Activated CD8-positive, alpha-beta T cell treated with anti-CD3 and anti-CD28 coated beads for 36 hours (primary cell): ENCODE measurements at regions not wholly inside any gene's neighbourhood (a gene's known extent, or its start where the extent isn't known, plus 50 kb on each side); places are given as distances from the start of the nearest gene placed in this dataset.
"Not testable (repeated sequence)": the region's sequence is repeated elsewhere in the genome, so short reads cannot be mapped to it uniquely, and the experiment has no call there.

Source experiments
- ATAC-seq: fragments of 200-7000 bp; cut with Tn5 transposase; one replicate; pipeline ENCODE4 v1.10.0; 2021; ENCODE audit warnings: mild to moderate bottlenecking, moderate library complexity
- CTCF ChIA-PET: fragments of 350-600 bp; sonication (Branson Sonifier 250); formaldehyde crosslinking; loops from one replicate; lab custom pipeline; 2021; ENCODE audit warnings: antibody characterized with exemption; lab: Charles Lee
- POLR2A ChIA-PET: fragments of 350-600 bp; sonication (Branson Sonifier 250); formaldehyde crosslinking; loops from one replicate; lab custom pipeline; 2021; ENCODE audit warnings: antibody characterized with exemption; lab: Charles Lee
- DNase-seq: peaks from one replicate; pipeline ENCODE4 v3.0.0-alpha.2; 2020
- H3K27ac Mint-ChIP-seq: one replicate; pipeline ENCODE4 v1.8.0; 2021; ENCODE audit warnings: mild to moderate bottlenecking, mixed read lengths
- H3K27me3 Mint-ChIP-seq: one replicate; pipeline ENCODE4 v1.8.0; 2021; ENCODE audit warnings: mixed read lengths
- H3K36me3 Mint-ChIP-seq: one replicate; pipeline ENCODE4 v1.8.0; 2021; ENCODE audit warnings: low read depth, mixed read lengths
- H3K4me1 Mint-ChIP-seq: one replicate; pipeline ENCODE4 v1.8.0; 2021; ENCODE audit warnings: low read depth, mixed read lengths
- H3K4me3 Mint-ChIP-seq: one replicate; pipeline ENCODE4 v1.8.0; 2021; ENCODE audit warnings: mild to moderate bottlenecking, moderate library complexity, mixed read lengths
- H3K9me3 Mint-ChIP-seq: one replicate; pipeline ENCODE4 v1.8.0; 2021; ENCODE audit warnings: mixed read lengths
- CTCF ChIP-seq: fragments of 200-600 bp; IDR thresholded peaks from one replicate; pipeline ENCODE4 v1.8.0; 2022; ENCODE audit warnings: antibody characterized with exemption, mild to moderate bottlenecking
- intact Hi-C: fragments of 100-400 bp; cut with micrococcal nuclease; formaldehyde crosslinking; loops from one replicate; pipeline ENCODE4 v1.10.0; 2022

GRCh38 chr3:191648787-191649186, 187.8 kb downstream of the PYDC2 start:
- DNase-seq, result no peak
- Mint-ChIP-seq H3K4me3 (no peak overlapping the region), H3K4me1 (no peaks in the 10 kb centered on the region), H3K27me3 (no peaks in the 10 kb centered on the region), H3K9me3 (peaks cover 35% of the 10 kb centered on the region), H3K27ac (no peak overlapping the region), H3K36me3 (no peaks in the 10 kb centered on the region)
- no peak for ATAC-seq
- TF ChIP-seq CTCF, result no peak
- POLR2A ChIA-PET, result no interaction called here
- CTCF ChIA-PET, result no interaction called here
- intact Hi-C loops, result no loop called here

GRCh38 chr3:191649626-191650025, 188.7 kb downstream of the PYDC2 start:
- intact Hi-C loops, result no loop called here
- no peak overlapping the region for H3K4me3 Mint-ChIP-seq
- no peaks in the 10 kb centered on the region for H3K36me3 Mint-ChIP-seq
- H3K27ac Mint-ChIP-seq, result no peak overlapping the region
- no peaks in the 10 kb centered on the region for H3K4me1 Mint-ChIP-seq
- no peak for DNase-seq
- ChIA-PET CTCF (no interaction called here), POLR2A (no interaction called here)
- H3K9me3 Mint-ChIP-seq, result peaks cover 31% of the 10 kb centered on the region
- TF ChIP-seq CTCF, result no peak
- H3K27me3 Mint-ChIP-seq, result no peaks in the 10 kb centered on the region
- no peak for ATAC-seq

GRCh38 chr3:191658781-191659419, 197.9 kb downstream of the PYDC2 start:
- H3K27ac Mint-ChIP-seq, ATAC-seq, CTCF ChIA-PET, intact Hi-C loops, H3K4me1 Mint-ChIP-seq, H3K4me3 Mint-ChIP-seq, DNase-seq, H3K27me3 Mint-ChIP-seq, H3K36me3 Mint-ChIP-seq, H3K9me3 Mint-ChIP-seq, POLR2A ChIA-PET: not testable (repeated sequence)

GRCh38 chr3:191662150-191662549, 201.2 kb downstream of the PYDC2 start:
- CTCF ChIA-PET, H3K27me3 Mint-ChIP-seq, H3K9me3 Mint-ChIP-seq, DNase-seq, POLR2A ChIA-PET, H3K27ac Mint-ChIP-seq, H3K36me3 Mint-ChIP-seq, H3K4me1 Mint-ChIP-seq, ATAC-seq, intact Hi-C loops, H3K4me3 Mint-ChIP-seq: not testable (repeated sequence)

GRCh38 chr3:191680989-191681597, 220.1 kb downstream of the PYDC2 start:
- Mint-ChIP-seq H3K4me1 (no peaks in the 10 kb centered on the region), H3K36me3 (no peaks in the 10 kb centered on the region), H3K9me3 (no peaks in the 10 kb centered on the region), H3K27me3 (no peaks in the 10 kb centered on the region), H3K4me3 (no peak overlapping the region), H3K27ac (no peak overlapping the region)
- ATAC-seq (no peak), DNase-seq (no peak)
- TF ChIP-seq CTCF, result no peak
- intact Hi-C loops, result no loop called here
- ChIA-PET CTCF (no interaction called here), POLR2A (no interaction called here)

- POLR2A ChIA-PET, result no interaction called here
- Mint-ChIP-seq H3K27me3 (no peaks in the 10 kb centered on the region), H3K36me3 (no peaks in the 10 kb centered on the region), H3K4me3 (no peak overlapping the region), H3K9me3 (peaks cover 1% of the 10 kb centered on the region), H3K27ac (no peak overlapping the region), H3K4me1 (no peaks in the 10 kb centered on the region)
- no peak for TF ChIP-seq CTCF
- CTCF ChIA-PET, result no interaction called here
- ATAC-seq (no peak), DNase-seq (no peak)
- intact Hi-C loops, result no loop called here
Measured at GRCh38 chr3:191682961-191683360, 222.0 kb downstream of the PYDC2 start.
